Muscle of back (tissue), 3 donors: ENCODE measurements at regions not wholly inside any gene's neighbourhood (a gene's known extent, or its start where the extent isn't known, plus 50 kb on each side); places are given as distances from the start of the nearest gene placed in this dataset.

Experiments
- DNase-seq, 3 donors: peaks; one replicate each; pipeline versions ENCODE4 v3.0.0 to v3.0.0-alpha.2; 2013

- no peak for DNase-seq
Observed at GRCh38 chr20:23254034-23254433, 96.6 kb upstream of the NXT1 start.

- DNase-seq, result no peak
Observed at GRCh38 chr20:23253524-23253923, 97.1 kb upstream of the NXT1 start.

- DNase-seq, result no peak
Observed at GRCh38 chr20:23251779-23252178, 98.8 kb upstream of the NXT1 start.

- DNase-seq, result no peak
Observed at GRCh38 chr20:23249541-23249940, 101.0 kb upstream of the NXT1 start.

GRCh38 chr20:23248461-23248882 is 102.1 kb upstream of the NXT1 start:
- no peak for DNase-seq

GRCh38 chr20:23246717-23247664 is 103.6 kb upstream of the NXT1 start:
- DNase-seq, result peak in 1 of 3 donors; percentile 30

GRCh38 chr20:23245553-23246181 is 104.9 kb upstream of the NXT1 start:
- peak in 2 of 3 donors; percentile 50 to 77 for DNase-seq

GRCh38 chr20:23244916-23245552 is 105.6 kb upstream of the NXT1 start:
- no peak for DNase-seq

- DNase-seq, result no peak
Observed at GRCh38 chr20:23244156-23244915, 106.3 kb upstream of the NXT1 start.

- no peak for DNase-seq
Observed at GRCh38 chr20:23243791-23244155, 106.8 kb upstream of the NXT1 start.

GRCh38 chr20:23242556-23243180 is 107.9 kb upstream of the NXT1 start:
- no peak for DNase-seq

- no peak for DNase-seq
Observed at GRCh38 chr20:23242104-23242503, 108.5 kb upstream of the NXT1 start.

- no peak for DNase-seq
Observed at GRCh38 chr20:23241416-23241815, 109.2 kb upstream of the NXT1 start.

- DNase-seq, result no peak
Observed at GRCh38 chr20:23240519-23240918, 110.1 kb upstream of the NXT1 start.

- no peak for DNase-seq
Observed at GRCh38 chr20:23237201-23237600, 113.4 kb upstream of the NXT1 start.

GRCh38 chr20:23235173-23236027 is 115.2 kb upstream of the NXT1 start:
- peak; percentile 34 to 70 (median 59) for DNase-seq

GRCh38 chr20:23234311-23235078 is 116.1 kb upstream of the NXT1 start:
- peak in 2 of 3 donors; percentile 27 to 45 for DNase-seq

GRCh38 chr20:23233341-23233740 is 117.2 kb upstream of the NXT1 start:
- DNase-seq, result no peak

GRCh38 chr20:23232679-23233308 is 117.8 kb upstream of the NXT1 start:
- DNase-seq, result no peak
